ENCODE measurements at regions not wholly inside any gene's neighbourhood (a gene's known extent, or its start where the extent isn't known, plus 50 kb on each side); places are given as distances from the start of the nearest gene placed in this dataset.

GRCh38 chr5:89478851-89479250 is 595.9 kb upstream of the MEF2C start:
- no peak for DNase-seq (ENCODE audit: low read depth, low spot score)

- no peak for DNase-seq (ENCODE audit: low read depth, low spot score)
Measured at GRCh38 chr5:89473196-89473595, 590.2 kb upstream of the MEF2C start.

DNA sequence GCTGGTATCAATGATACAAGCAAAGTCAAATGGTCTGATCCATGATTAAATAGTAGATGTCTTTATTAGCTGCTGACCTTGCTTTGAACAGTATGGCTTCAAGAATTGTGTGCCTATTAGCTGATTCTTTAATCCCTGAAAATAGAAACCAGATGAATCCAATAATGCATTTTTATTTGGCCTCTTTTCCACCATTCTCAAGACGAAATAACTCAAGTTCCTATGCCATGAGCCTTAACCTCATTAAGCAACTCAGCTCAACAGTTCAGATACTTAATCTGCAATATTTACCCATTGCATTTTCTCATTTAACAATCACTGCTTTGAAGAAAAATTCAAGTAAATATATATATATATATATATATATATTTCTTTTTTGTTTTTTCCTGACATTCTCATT is 588.6 kb upstream of the MEF2C start:
- DNase-seq (ENCODE audit: low read depth, low spot score) = no peak

DNA sequence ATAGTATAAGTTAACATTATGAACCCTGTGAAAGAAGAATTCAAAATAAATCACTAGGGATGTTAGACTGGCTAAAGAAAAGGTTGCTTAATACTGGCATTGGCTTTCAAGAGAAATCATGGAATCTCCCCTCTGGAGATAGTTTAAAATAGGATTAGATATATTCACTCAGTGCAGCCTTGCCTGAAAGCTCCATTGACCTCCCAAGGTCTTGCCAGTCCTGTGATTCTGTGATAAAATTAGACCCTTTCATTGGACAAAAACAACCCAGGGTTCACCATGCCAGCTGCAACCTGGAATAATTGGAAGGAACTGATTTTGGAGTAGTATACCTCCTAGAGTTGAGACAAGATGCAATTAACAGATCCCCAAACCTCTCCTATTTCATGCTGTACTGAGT is 588.1 kb upstream of the MEF2C start:
- DNase-seq (ENCODE audit: low read depth, low spot score) = no peak

GRCh38 chr5:89470658-89471057 is 587.7 kb upstream of the MEF2C start:
- DNase-seq (ENCODE audit: low read depth, low spot score) = no peak

GRCh38 chr5:89458332-89458656 is 575.3 kb upstream of the MEF2C start:
- DNase-seq (ENCODE audit: low read depth, low spot score) = no peak

GRCh38 chr5:89457411-89458331 is 574.7 kb upstream of the MEF2C start:
- no peak for DNase-seq (ENCODE audit: low read depth, low spot score)

DNA sequence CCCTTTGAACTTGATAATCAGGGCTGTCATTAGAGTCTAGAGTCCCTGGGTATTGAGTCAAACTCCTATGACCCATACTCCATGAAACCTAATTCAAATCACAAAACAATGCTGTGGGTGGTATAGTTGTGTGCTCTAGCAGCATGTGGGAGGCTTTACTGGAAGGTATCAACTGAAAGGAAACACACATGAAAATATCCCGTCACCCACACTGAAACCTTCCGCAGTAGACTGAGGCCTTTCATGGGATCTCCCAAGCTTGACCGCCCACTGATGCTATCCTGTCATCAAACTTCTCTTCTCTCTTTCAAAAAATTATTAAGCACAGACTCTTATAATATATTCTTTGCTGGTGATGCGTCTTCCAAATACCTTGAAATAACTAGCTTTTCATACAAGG is 569.1 kb upstream of the MEF2C start:
- no peak for DNase-seq (ENCODE audit: low read depth, low spot score)

DNA sequence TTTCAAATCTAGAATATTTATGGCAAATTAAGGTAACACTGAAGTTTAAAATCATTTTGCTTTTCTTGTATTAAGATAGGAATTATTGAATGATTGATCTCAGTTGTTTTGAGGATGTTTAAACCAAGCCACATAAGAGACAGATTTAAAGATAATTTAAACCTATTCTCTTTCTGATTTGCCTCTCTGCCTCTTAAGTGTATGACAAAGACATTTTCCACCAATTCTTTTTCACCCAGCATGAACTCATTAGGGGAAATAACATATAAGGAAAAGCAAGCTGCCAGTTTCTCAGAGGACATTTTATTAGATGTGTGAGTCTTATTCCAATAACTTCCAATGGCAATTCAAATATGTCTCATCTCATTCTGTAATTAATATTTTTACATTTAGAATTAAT is 568.3 kb upstream of the MEF2C start:
- no peak for DNase-seq (ENCODE audit: low read depth, low spot score)

DNA sequence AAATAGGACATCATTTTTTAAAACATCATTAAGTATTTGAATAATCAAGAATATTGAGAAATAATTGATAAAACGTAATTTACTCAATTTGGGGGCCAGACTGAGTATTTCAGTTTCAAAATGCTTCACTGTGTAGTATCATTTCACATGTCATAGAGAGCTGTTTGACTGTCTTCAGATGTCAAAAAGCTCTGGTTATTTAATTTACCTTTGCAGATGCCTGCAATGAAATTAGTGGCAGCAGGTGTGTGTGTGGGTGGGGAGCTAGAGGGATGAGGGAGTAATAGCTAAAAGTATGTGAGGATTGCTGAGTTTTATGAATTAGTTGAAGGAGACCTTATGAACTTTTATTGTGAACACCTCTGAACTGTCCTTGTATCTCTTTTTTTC is 567.2 kb upstream of the MEF2C start:
- DNase-seq (ENCODE audit: low read depth, low spot score) = no peak

DNA sequence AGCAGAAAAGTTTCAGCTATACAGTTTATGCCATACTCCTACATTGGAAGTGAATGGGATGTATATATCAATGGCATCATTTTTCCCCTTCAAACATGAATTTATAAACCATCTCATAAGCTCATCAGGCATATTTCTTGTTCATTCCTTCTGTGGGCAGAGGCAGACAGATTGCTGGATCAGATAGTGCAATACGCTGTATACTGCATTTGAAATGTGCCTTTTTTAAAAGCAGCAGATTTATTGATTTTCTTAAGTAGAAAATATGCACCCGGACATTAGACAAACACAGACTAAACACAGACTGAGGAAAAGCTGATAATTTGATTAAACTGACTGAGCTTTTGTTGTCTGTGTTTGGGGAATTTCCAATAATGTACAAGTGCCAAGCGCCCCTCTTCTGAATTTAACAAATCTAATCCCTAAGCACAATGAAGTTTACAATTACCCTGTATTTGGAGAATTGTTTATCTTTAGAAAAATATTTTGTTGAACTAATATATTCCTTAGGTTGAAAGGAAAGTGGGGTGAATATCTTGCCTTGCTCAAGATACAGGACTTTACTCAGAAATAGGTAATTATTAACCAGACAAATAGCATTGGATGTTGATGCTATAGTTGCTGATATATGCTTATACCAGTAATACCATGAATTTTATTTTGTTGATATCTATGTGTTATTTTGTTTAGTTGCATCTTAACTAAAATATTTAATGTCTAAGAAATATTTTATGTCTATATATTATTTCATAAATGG is 566.6 kb upstream of the MEF2C start:
- no peak for DNase-seq (ENCODE audit: low read depth, low spot score)

DNA sequence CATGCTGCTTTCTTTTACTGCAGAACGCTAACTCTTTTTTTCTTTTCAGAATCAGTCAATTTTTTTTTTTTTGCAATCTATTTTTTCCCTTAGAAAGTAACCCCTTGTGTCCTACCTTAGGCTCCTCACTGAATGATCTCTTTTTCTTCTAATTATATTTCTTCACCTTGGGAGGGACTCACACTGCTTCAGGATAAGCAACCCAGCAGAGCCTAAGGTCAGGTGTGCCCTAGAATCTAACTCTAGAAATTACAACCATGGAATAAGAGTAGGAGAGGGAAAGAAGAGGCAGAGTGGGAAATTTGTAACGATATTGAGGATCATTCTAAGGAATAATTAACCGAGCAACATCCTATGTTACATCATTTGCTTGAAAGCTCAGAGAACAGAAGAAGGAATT is 564.0 kb upstream of the MEF2C start:
- DNase-seq (ENCODE audit: low read depth, low spot score) = no peak

DNA sequence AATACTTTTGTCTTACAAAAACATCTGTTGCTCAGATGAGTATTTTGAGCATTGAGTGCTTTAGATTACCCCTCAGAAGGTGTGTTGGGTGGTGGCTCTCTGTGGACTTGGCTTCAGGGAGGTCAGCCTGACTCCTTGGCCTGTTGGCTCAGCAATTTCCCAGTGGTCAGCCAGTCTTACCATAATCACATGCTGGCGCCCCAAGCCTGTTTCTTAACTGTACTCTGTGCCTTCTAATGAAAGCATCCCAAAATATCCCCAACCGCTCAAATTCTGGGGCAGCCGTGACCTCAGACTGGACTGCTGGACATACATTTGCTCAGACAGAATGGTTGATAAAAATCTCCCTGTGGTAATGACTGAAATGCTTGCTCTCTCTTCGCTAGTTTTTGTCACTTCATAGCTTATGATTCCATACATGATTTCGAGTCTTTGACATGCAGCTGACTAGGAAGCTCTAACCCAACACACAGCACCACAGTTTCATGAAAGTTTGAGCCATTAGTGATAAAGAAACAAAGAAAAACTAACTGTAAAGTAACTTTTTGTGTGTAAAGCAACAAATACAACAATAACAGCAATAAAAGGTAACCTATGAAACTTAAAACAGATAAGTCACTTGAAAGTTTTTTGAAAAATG is 562.2 kb upstream of the MEF2C start:
- DNase-seq (ENCODE audit: low read depth, low spot score) = no peak

- no peak for DNase-seq (ENCODE audit: low read depth, low spot score)
Measured at GRCh38 chr5:89444088-89444487, 561.1 kb upstream of the MEF2C start.

DNA sequence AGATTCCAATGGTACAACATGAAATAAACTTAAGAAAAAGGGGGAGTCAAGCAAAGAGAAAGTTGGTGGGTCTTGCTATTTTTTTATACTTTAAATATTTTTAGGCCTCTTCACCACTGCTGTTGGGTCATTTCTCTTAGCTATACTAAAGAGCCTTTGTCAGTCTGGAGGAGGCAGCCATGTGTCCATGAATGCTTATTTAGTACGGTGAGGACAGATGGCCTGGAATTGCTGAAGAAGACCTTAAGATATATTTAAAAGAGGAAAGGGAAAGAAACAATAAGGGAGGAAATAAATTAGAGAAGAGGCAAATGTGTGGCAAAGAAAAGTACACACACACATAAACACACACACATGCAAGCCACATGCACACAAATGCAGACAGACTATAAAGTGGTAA is 560.5 kb upstream of the MEF2C start:
- DNase-seq (ENCODE audit: low read depth, low spot score) = no peak

DNA sequence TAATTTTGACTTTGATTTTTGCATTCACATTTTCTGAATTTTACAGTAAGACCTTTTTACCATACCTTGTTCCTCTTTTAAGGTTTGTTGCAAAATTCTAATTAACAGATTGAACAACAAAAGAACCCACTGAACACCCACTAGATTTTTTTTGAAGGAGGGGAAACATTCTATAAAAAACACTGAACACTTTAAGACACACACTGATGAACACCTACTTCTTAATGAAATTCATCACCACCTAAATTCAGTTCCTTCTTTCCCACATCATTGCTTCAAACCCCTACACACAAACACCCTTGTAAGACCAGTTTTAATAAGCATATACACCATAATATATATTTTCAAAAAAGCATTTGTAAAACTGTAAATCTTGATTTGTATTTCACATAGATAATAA is 559.0 kb upstream of the MEF2C start:
- no peak for DNase-seq (ENCODE audit: low read depth, low spot score)

- DNase-seq (ENCODE audit: low read depth, low spot score) = no peak
Measured at GRCh38 chr5:89440670-89441069, 557.7 kb upstream of the MEF2C start.

DNA sequence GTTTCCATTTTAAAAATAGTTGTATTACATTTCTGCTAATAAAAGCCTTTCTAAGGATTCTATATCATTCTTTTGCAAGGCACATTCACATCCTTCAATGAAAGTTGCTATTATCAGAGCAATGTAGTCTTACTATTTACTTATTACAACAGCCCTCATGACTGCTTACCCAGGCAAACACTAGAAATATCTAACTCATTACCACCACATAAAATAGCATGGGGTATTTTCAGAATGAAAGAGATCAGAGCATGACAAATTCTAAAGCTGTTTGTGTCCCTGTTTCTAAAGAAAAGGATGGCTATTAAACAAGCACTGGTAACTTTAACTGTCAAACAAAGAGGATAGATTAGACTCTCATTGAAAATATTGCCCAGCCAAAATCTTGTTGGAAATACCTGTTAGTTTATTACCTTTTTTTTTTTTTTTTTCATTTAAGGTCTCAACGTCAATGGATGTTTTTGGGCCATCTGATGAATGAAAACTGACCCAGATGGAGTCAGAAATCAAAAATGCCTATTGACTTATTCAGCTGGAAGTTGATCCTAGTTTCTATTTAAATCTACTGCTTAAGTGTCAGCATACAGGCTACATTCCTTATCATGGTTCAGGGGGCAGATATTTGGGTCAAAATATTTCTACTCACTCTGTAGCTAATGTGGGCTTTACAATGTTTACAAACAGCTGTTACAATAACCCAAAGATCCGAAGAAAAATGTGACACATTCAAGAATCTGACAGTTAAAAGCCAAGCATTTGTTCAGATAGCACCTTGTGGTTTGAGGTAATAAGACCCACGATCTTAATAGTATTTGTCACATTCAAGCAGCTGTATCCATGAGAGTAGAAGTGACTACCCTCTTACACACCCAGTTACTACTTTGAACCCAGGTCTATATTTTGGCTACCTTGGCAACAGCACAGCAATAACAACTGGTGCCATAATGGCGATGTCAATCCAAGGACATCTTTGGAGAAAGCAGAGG is 554.8 kb upstream of the MEF2C start:
- no peak for DNase-seq (ENCODE audit: low read depth, low spot score)

GRCh38 chr5:89436464-89436863 is 553.5 kb upstream of the MEF2C start:
- no peak for DNase-seq (ENCODE audit: low read depth, low spot score)

GRCh38 chr5:89435347-89435746 is 552.4 kb upstream of the MEF2C start:
- DNase-seq (ENCODE audit: low read depth, low spot score) = no peak

DNA sequence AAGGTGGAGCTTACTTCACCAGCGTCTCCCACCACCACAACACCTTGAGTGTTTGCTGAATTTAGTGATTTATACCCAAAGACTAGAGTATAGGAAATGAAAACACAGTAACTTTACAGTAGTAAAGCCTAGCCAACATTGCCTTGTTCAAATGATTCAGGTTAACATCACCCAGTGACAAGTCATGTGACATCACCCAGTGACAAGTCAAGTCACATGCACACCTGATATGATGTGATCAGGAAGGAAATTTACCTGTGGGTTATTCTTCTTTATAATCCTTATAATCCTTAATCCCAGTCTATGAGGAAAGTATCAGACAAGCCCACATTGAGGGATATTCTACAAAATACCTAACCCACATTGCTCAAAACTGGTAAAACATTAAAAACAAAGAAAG is 545.6 kb upstream of the MEF2C start:
- DNase-seq (ENCODE audit: low read depth, low spot score) = no peak

Measured in pulmonary artery endothelial cell (primary cell).